ENCODE measurements at regions not wholly inside any gene's neighbourhood (a gene's known extent, or its start where the extent isn't known, plus 50 kb on each side); places are given as distances from the start of the nearest gene placed in this dataset.

GRCh38 chr6:134105940-134106339 is 53.5 kb upstream of the SLC2A12 start:
- TF ChIP-seq ETS1 (IDR thresholded peaks at IDR 0.05), result no peak
- no peak for TF ChIP-seq CTCF (conservative IDR thresholded peaks at IDR 0.05; ENCODE audit: low read depth in 2 of 2)
